GM19468 (cell line): ENCODE measurements at regions not wholly inside any gene's neighbourhood (a gene's known extent, or its start where the extent isn't known, plus 50 kb on each side); places are given as distances from the start of the nearest gene placed in this dataset.
"Not testable (repeated sequence)": the region's sequence is repeated elsewhere in the genome, so short reads cannot be mapped to it uniquely, and the experiment has no call there.

Source experiments
- ATAC-seq: cut with Tn5 transposase; IDR thresholded peaks from one replicate; pipeline ENCODE4 v1.9.1; 2021; ENCODE audit warnings: mild to moderate bottlenecking, moderate library complexity, moderate number of reproducible peaks; ENCODE audit not compliant: unreplicated experiment; ENCODE audit errors: extremely low read depth

DNA sequence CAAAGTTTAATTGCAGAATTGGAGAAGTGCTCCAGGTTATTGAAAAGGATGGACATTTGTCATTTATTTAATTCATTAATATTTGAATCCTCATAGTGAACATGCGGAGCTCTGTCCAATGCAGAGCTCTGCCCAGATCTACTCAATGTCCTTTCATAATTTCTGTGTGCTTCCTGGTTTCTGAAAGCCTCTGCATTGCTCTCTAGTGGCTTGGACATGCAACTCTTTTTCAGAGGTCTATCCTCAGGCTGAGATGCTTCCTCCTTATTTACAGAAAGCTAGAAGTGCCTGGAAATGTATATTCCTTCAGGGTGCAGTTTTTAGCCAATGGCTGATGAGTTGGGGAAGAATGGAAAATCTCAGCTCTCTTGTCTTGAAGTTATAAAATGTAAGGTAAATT is 786.1 kb upstream of the AADAT start:
- ATAC-seq: no peak

DNA sequence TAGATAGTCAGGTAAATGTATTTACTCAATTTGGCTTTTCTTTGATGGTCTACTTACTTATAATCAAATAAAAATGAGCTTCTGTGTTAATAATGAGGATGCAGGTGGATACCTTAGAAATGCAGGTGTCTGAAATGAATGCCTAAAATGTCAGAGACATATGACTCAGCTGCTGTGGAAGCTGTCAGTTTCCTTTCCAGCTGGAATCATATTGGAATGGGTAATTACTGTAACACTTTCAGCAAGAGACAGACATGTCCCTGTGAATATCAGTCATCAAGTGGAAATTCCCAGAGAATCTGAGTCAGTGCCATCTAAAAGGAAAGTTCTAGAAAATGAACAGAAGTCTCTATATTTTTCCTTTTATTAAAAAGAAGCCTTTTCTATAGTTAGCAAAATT is 783.0 kb upstream of the AADAT start:
- ATAC-seq: no peak

DNA sequence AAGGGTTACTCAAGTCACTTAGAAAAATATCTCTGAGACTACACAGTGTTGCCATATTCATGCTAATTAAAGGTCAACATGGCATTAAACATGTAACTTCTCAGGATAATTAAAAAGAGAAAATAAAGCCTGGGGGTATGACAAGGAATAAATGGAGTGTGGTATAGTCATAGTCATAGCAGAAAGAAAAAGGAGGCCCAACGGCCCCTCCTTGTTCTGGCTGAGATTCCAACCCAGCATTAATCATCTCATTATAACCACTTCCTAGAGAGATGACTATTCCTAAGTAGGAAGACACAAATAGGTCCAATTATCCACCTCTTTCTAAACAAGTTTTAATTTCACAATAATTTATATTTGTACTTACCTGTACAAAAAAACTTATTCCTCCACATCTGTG is 778.4 kb upstream of the AADAT start:
- no peak for ATAC-seq

DNA sequence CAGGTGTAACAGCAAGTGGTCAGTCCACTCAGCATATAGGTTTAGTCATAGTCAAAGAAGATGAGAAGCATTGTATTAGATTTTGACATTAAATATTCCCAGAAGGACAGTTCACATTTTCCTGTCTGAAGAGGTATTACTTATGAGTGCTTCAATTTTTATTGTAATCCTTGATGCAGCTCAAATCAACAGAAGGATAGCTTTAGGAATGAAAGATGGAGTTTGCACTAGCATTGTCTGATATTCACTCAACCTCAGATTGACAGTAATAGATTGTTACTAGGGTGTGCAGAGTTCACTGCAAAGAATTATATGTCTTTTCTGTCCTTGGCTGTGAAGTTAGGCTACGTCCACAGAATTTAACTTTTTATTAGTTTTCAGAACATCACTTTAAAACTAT is 764.3 kb upstream of the AADAT start:
- no peak for ATAC-seq

DNA sequence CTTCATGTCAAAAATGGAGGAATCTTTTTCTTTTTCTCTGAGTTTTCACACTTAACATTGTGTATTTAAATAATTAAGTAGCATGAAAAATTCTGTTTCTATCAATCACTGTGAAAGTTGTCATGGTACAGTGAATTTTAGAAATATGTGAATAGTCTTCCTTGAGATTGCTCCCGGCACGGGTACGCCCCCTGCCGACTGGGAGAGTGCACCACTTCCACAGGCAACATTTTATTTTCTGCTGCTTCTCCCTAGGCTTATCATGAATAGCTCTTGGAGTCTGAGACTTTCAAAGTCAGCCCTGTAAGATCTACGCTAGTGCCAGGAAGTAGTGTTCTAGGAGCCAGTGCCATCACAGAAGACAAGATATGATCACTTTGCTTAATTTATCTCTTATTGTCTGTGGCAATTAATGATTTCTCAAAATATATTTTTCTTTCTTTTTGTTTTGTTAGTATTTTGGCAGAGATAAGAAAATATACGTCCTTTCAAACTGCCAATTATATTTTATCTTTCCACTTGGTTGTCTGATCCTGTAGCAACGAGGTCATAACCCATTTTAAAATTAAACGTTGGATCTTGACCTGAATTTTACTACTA is 763.8 kb upstream of the AADAT start:
- ATAC-seq: peak; percentile 55

DNA sequence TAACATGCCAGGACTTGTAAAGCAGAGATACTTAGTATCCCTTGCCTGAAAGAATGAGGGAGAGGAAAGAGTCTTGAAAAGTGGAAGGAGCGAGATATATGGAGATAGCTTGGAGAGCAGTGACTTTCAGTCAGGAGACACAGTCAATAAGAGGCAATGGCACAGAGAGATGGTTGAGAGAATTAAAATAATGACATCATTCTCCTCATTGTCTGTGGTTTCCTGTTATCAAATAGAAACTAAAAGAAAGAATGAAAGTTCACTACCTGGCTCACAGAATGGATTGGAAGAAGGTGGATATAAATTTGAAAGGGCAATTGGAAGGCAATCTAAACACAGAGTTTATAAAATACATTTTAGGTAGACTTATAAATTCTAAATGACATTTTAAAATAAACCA is 760.2 kb upstream of the AADAT start:
- ATAC-seq: no peak

DNA sequence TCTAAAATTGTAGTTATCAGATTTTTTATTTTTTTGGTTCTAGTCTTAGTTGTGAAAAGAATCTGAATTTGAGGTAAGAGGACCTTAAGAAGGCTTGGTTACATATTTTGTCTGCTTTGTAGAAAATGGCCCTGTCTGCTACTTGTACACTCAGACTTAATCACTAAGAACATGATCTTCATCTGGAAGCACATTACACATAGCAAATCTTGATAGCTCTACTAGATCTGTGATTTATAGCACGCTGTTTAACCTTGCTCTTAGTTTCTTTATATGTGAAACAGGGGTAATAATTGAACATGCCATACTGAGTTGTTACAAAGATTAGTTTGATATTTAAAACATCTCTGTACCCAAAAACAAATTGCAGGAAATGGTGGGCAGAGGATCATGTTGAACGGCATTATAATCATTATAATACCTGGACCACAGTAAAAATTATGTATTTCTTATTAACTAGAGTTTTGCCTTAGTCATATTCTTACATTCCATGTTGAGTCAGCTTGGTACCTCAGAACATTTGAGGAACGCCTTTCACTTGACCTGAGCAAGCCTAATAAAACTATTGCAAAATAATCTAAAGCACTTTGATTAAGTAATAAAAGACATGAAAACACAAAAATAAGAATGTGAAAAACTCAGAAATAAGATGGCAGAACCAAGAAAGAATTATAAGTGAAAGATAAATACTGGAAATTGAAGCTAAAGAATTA is 738.0 kb upstream of the AADAT start:
- ATAC-seq: no peak

DNA sequence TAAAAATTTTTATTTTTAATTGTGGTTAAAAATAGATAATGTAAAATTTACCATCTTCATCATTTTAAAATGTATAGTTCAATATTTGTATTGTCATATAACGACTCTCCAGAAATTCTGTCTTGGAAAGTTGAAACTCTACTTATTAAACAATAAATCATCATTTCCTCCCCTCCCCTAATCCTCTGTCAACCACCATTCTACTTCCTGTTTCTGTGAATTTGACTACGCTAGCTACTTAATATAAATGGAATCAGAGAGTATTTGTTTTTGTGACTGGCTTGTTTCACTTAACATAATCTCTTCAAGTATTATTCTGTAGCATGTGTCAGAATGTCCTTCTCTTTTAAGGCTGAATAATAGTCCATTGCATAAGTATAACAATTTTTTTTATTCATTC is 729.0 kb upstream of the AADAT start:
- ATAC-seq: no peak

DNA sequence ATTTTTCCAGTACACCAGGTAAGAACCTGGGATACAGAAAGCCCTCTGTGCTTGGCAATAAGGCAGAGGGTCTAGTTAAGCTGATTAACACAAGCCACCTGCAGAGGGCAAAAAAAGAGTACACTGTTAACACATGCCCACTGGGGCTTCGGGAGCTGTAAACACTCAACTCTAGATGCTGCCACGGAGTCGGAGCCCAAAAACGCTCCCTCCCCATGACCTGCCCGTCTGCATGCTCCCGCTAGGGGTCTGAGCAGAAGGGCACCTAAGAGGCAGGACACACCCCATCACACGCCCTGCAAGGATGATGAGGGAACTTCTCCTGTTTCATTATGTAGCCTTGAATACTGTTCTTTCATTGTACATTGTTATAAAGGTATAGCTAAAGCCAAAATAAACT is 715.6 kb upstream of the AADAT start:
- ATAC-seq: no peak

DNA sequence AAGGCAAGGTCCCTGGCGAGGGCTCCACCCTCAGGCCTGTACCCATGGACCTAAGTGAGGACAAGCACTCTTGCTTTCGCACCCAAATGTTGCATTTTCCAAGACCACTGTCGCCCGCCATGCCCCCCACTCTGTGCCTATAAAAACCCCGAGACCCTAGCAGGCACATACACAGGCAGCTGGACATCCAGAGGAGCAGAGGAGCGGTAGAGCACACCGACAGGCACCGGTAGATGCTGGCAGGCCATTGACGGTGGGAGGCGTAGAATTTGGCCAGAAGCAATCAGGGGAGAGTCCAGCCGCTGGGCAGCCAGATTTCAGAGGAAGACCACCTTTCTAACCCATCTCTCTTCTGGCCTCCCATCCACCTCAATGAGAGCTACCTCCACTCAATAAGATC is 715.2 kb upstream of the AADAT start:
- ATAC-seq: no peak

DNA sequence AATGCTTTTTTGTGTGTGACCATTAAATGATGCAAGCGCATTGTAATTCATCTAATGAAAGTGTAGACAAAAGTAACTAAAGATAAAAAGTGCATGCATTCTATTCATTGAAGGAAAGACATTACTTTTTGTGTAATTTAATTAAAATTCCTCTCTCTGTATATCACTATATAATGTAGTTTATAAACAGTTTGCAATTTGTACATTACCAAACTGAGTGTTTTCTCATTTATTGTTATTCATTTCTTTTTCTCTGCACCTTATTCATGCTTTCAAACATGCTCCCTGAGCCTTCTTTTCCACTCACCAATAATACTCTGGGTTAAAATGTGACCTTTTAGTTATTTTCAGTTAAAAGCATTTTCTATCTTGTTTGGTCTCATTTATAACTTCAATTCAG is 713.7 kb upstream of the AADAT start:
- no peak for ATAC-seq

DNA sequence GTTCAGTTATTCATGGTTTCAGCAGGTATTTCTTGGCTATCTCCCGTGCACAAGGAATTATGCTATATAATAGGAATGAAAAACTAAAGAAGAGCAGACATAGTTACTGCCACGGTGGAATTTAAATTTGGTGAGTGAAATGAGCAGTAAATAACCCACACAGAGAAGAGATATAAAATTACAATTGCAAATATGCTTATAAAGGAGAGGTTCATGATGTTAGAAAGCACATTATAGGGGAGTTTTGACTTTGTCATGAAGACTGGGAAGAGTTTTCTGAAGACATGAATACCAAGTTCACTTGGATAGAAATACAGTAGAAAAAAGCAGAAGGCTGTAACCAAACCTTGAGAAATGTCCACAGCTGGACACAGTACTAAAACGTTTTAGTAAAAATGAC is 712.0 kb upstream of the AADAT start:
- no peak for ATAC-seq

DNA sequence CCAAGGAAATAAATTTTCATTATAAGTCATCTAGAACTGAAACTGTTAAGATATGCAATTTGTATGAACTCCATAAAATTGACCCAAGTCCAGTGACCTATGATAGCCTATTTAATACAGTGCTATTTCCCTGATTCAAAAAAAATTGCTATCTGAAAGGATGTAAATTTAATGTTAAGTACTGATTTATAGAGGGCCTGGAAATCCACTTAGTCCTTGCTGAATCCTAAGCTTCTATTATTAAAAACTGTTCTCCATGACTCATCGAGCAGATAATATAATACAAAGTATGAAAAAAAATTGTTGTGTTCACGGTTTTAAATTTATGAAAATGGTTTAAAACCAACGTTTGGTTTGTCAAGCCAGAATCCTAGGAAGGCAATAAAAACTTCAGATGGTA is 704.8 kb upstream of the AADAT start:
- ATAC-seq: no peak

DNA sequence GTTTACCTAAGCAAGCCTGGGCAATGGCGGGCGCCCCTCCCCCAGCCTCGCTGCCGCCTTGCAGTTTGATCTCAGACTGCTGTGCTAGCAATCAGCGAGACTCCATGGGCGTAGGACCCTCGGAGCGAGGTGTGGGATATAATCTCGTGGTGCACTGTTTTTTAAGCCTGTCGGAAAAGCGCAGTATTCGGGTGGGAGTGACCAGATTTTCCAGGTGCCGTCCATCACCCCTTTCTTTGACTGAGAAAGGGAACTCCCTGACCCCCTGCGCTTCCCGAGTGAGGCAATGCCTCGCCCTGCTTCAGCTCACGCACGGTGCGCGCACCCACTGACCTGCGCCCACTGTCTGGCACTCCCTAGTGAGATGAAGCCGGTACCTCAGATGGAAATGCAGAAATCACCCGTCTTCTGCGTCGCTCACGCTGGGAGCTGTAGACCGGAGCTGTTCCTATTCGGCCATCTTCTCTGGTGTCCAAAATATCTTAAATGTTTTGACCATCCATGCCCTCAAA is 698.8 kb upstream of the AADAT start:
- not testable (repeated sequence) for ATAC-seq

DNA sequence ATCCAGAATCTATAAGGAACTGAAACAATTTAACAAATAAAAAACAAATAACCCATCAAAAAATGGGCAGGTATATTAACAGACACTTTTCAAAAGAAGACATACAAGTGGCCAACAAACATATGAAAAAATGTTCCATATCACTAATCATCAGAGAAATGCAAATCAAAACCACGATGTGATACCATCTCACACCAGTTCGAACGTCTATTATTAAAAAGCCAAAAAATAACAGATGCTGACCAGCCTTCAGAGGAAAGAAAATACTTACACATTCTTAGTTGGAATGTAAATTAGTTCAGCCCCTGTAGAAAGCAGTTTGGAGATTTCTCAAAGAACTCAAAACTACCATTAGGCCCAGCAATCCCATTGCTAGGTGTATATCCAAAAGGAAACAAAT is 687.9 kb upstream of the AADAT start:
- ATAC-seq: no peak

DNA sequence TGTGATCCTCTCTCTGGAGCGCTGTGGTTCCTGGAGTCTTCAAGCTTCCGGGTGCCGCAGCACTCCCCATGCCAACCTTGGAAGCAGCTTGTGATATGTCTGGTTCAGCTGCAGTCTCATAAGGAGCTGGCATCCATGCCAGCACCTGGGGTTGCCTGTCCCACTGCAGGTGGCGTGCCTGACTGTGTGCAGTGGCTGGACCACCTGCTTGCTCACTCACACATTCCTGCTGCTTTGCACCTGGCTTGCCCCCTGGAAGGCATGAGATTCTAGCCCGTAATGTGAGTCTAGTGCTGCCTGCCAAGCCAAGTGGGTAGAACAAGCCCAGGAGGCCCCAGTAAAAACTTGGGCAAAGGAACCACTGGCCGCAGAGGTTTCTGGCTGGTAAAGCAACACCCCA is 687.2 kb upstream of the AADAT start:
- ATAC-seq: no peak

DNA sequence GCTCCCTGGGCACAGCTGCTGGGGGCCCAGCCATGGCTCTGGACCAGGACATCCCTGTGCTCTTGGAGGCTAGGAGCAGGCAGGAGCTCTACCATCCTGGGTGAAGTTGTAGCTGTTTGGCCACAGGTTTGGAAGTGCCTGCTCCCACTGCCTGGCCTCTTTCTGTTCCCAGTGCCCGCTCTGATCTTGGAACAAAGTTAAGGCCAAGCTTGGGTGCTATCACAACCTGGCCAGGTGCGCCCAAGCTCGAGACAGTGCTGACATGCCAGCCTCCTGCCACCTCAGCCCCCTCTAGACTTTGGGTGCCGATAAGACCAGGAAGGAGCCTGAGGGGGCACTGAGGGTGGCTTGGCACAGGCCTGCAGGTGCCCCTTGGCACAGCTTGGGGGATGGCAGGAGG is 686.1 kb upstream of the AADAT start:
- ATAC-seq: no peak

DNA sequence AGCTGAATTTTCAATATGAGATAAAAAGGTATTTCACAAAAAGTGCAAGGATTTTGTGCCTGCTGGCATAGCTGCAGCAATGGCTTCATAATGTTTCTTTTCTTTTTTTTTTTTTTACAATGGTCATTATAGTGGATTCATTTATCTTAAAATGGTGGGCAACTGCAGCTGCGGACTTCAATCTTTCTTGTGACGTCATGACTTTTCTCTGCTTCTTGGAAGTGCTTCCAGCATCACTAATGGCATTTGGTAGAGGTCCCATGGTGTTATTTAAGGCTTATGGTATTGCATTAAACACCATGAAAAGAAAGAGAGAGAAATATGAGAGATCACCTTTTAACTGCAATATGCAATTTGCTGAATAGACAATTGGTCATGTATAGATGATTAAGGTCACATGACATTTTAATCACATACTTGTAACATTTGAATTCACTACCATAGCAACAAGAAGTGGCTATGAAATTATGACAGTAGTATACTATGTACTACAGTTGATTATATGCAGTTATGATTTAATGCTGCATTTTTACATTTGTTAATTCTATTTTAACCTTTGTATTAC is 684.0 kb upstream of the AADAT start:
- no peak for ATAC-seq

DNA sequence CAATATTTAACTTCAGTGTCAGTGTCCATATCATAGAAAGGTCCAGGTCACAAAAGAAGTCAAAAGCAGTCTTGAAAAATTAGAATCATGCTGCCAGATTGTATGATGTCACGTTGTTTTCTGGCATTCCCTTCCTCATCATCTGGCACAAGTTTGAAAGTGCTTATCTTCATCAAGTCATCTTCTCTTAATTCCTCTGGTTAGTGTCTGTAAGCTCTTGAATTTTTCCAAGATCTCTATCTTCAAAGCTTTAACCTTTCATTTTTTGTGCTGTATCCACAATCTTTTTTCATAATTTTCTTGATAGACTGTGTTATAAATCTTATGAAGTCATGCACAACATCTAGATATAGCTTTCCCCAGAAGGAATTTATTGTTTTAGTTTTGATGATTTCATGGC is 682.7 kb upstream of the AADAT start:
- no peak for ATAC-seq

DNA sequence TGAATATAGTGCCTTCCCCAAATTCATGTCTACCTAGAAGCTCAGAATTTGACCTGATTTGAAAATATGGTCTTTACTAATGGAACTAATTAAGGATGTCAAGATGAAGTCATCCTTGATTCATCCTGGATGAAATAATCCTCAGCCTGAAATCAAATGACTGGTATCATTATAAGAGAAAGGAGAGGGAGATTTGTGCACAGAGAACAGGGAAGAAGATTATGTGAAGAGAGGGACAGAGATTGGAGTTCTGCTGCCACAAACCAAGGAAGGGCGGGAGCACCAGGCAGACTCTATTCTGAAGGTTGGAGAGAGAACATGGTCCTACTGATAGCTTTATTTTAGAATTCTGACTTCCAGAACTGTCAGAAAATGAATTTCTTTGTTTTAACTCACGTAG is 680.9 kb upstream of the AADAT start:
- no peak for ATAC-seq

DNA sequence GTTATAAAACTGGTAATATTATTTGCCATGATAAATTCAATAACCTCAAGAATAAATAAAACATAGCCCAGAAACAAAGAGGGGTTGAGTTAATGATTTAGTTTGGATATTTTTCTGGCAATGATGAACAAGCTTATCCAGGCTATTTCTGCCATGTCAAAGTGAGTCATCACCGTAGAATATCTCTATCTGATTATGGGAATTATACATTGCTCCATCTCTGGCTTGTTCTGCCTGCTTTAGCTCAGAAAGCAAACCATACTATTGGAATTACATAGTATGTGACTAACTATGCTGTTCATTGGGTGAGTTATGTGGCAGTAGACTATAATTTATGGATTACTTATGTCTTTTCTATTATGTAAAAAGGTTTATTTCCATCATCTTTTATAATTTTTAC is 680.1 kb upstream of the AADAT start:
- no peak for ATAC-seq

DNA sequence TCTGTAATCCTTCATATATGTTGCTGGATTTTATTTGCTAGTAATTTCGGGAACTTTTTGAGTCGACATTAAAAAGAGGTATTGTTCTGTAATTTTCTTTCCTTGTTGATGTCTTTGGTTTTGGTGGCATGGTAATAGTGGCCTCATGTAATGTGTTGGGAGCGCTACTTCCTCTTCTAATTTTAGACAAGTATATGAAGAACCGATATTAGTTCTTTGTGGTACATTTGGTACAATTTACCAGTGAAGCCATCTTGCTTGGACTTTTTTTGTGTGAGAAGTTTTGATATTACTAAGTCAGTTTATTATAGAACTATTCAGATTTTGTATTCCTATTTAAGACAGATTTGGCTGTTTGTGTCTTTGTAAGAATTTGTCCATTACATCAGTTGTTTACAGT is 669.2 kb upstream of the AADAT start:
- ATAC-seq: no peak
